Trophoblast cell (in vitro differentiated cells and primary cell): ENCODE measurements at regions not wholly inside any gene's neighbourhood (a gene's known extent, or its start where the extent isn't known, plus 50 kb on each side); places are given as distances from the start of the nearest gene placed in this dataset.

Source experiments
- DNase-seq, 2 donors: peaks; one replicate each; pipeline ENCODE4 v3.0.0-alpha.2; 2016
- H2AFZ ChIP-seq: 2 replicates; pipeline ENCODE4 v1.6.1; 2013; ENCODE audit warnings: low read length, moderate library complexity, mild to moderate bottlenecking; ENCODE audit not compliant: insufficient read depth, poor library complexity
- H2AK5ac ChIP-seq: 2 replicates; pipeline ENCODE4 v1.6.1; 2013; ENCODE audit warnings: mild to moderate bottlenecking, low read length
- H2BK120ac ChIP-seq: 2 replicates; pipeline ENCODE4 v1.6.1; 2013; ENCODE audit warnings: low read length, mild to moderate bottlenecking, moderate library complexity; ENCODE audit not compliant: insufficient read depth, poor library complexity
- H2BK12ac ChIP-seq: 2 replicates; pipeline ENCODE4 v1.6.1; 2013; ENCODE audit warnings: mild to moderate bottlenecking, low read length, moderate library complexity
- H2BK5ac ChIP-seq: 2 replicates; pipeline ENCODE4 v1.6.1; 2013; ENCODE audit warnings: low read length, low read depth, moderate library complexity, mild to moderate bottlenecking; ENCODE audit not compliant: poor library complexity
- H3K14ac ChIP-seq: 2 replicates; pipeline ENCODE4 v1.6.1; 2013; ENCODE audit warnings: mild to moderate bottlenecking, low read length
- H3K18ac ChIP-seq: 2 replicates; pipeline ENCODE4 v1.6.1; 2013; ENCODE audit warnings: mild to moderate bottlenecking, low read length
- H3K23ac ChIP-seq: 2 replicates; pipeline ENCODE4 v1.6.1; 2013; ENCODE audit warnings: low read length
- H3K27ac ChIP-seq: 2 replicates; pipeline ENCODE4 v1.5.1; 2013; ENCODE audit warnings: low read depth, mild to moderate bottlenecking, inconsistent platforms, low read length, moderate library complexity
- H3K27me3 ChIP-seq: 2 replicates; pipeline ENCODE4 v1.6.1; 2013; ENCODE audit warnings: inconsistent platforms, mild to moderate bottlenecking, low read length, moderate library complexity; ENCODE audit not compliant: insufficient read depth
- H3K36me3 ChIP-seq, 2 experiments: 1 replicate in 1 of 2; 2 replicates in 1 of 2; pipeline ENCODE4 v1.6.1; 2013; ENCODE audit warnings: low read length in 2 of 2, mild to moderate bottlenecking in 2 of 2, moderate library complexity in 1 of 2; ENCODE audit not compliant: insufficient read depth in 2 of 2, control insufficient read depth in 1 of 2
- H3K4ac ChIP-seq: 2 replicates; pipeline ENCODE4 v1.6.1; 2013; ENCODE audit warnings: low read depth, mild to moderate bottlenecking, low read length, moderate library complexity
- H3K4me1 ChIP-seq, 2 experiments: 1 replicate in 1 of 2; 2 replicates in 1 of 2; pipeline ENCODE4 v1.6.1; 2013; ENCODE audit warnings: low read length in 2 of 2, mild to moderate bottlenecking in 2 of 2, moderate library complexity in 1 of 2; ENCODE audit not compliant: insufficient read depth in 2 of 2, control insufficient read depth in 1 of 2
- H3K4me2 ChIP-seq: 2 replicates; pipeline ENCODE4 v1.6.1; 2013; ENCODE audit warnings: inconsistent platforms, mild to moderate bottlenecking, low read length, moderate library complexity
- H3K4me3 ChIP-seq: 2 replicates; pipeline ENCODE4 v1.5.1; 2013; ENCODE audit warnings: mild to moderate bottlenecking, low read depth, low read length, inconsistent platforms
- H3K79me1 ChIP-seq: one replicate; pipeline ENCODE4 v1.6.1; 2013; ENCODE audit warnings: low read length
- H3K79me2 ChIP-seq: 2 replicates; pipeline ENCODE4 v1.6.1; 2013; ENCODE audit warnings: low read length, mild to moderate bottlenecking; ENCODE audit not compliant: control insufficient read depth, insufficient read depth, poor library complexity
- H3K9ac ChIP-seq: 2 replicates; pipeline ENCODE4 v1.6.1; 2013; ENCODE audit warnings: mild to moderate bottlenecking, low read length
- H3K9me3 ChIP-seq: 2 replicates; pipeline ENCODE4 v1.6.1; 2013; ENCODE audit warnings: low read depth, mild to moderate bottlenecking, control low read depth, inconsistent platforms, low read length; ENCODE audit not compliant: insufficient read depth
- H4K12ac ChIP-seq: 2 replicates; pipeline ENCODE4 v1.6.1; 2013; ENCODE audit warnings: low read depth, mild to moderate bottlenecking, low read length, moderate library complexity
- H4K8ac ChIP-seq: 2 replicates; pipeline ENCODE4 v1.6.1; 2013; ENCODE audit warnings: low read depth, mild to moderate bottlenecking, low read length, moderate library complexity
- H4K91ac ChIP-seq: one replicate; pipeline ENCODE4 v1.6.1; 2013; ENCODE audit warnings: low read depth, mild to moderate bottlenecking, low read length, moderate library complexity
- WGBS: extraction: QIAGEN DNeasy Blood & Tissue Kit; methylation state at CpG from one replicate; pipeline ENCODE4 v1.1.7; 2013; ENCODE audit warnings: missing lambda C conversion rate; ENCODE audit not compliant: insufficient read length, insufficient coverage; ENCODE audit errors: extremely low coverage; 5-methylcytosine and 5-hydroxymethylcytosine counted together

- no peak overlapping the region for H2BK5ac ChIP-seq
- H2BK120ac ChIP-seq, result no peak overlapping the region
- H3K14ac ChIP-seq, result no peak overlapping the region
- H3K9me3 ChIP-seq, result no peaks in the 10 kb centered on the region
- H3K27me3 ChIP-seq, result no peaks in the 10 kb centered on the region
- no peaks in the 10 kb centered on the region for H3K36me3 ChIP-seq
- WGBS, result no CpG with 5 or more reads among the region's 2 CpGs
- H3K4ac ChIP-seq, result no peak overlapping the region
- no peak overlapping the region for H4K91ac ChIP-seq
- H3K4me1 ChIP-seq, result no peaks in the 10 kb centered on the region
- H2AFZ ChIP-seq, result no peak overlapping the region
- H3K23ac ChIP-seq, result no peak overlapping the region
- H2BK12ac ChIP-seq, result no peak overlapping the region
- H3K4me2 ChIP-seq, result no peak overlapping the region
- no peak overlapping the region for H3K18ac ChIP-seq
- H3K9ac ChIP-seq, result no peak overlapping the region
- no peaks in the 10 kb centered on the region for H3K79me2 ChIP-seq
- H4K12ac ChIP-seq, result no peak overlapping the region
- H3K4me3 ChIP-seq, result no peak overlapping the region
- H4K8ac ChIP-seq, result no peak overlapping the region
- H2AK5ac ChIP-seq, result no peak overlapping the region
- no peak for DNase-seq
- no peak overlapping the region for H3K27ac ChIP-seq
- H3K79me1 ChIP-seq, result no peaks in the 10 kb centered on the region
These were observed 448.0 kb upstream of the ANKRD30A start for GRCh38 chr10:36677431-36677768.

GRCh38 chr10:36676756-36677430 lies 448.5 kb upstream of the ANKRD30A start:
- DNase-seq, result no peak
- Histone ChIP-seq H4K12ac (no peak overlapping the region), H3K36me3 (no peaks in the 10 kb centered on the region), H2AFZ (no peak overlapping the region), H3K79me1 (no peaks in the 10 kb centered on the region), H3K4ac (no peak overlapping the region), H3K79me2 (no peaks in the 10 kb centered on the region), H3K14ac (no peak overlapping the region), H4K91ac (no peak overlapping the region), H3K23ac (no peak overlapping the region), H3K4me2 (no peak overlapping the region), H3K4me1 (no peaks in the 10 kb centered on the region), H3K9ac (no peak overlapping the region), H2BK5ac (no peak overlapping the region), H2AK5ac (no peak overlapping the region), H3K4me3 (no peak overlapping the region), H3K27ac (no peak overlapping the region), H2BK12ac (no peak overlapping the region), H3K18ac (no peak overlapping the region), H4K8ac (no peak overlapping the region), H2BK120ac (no peak overlapping the region), H3K27me3 (no peaks in the 10 kb centered on the region), H3K9me3 (no peaks in the 10 kb centered on the region)
- WGBS, result no CpG with 5 or more reads among the region's 6 CpGs

DNA sequence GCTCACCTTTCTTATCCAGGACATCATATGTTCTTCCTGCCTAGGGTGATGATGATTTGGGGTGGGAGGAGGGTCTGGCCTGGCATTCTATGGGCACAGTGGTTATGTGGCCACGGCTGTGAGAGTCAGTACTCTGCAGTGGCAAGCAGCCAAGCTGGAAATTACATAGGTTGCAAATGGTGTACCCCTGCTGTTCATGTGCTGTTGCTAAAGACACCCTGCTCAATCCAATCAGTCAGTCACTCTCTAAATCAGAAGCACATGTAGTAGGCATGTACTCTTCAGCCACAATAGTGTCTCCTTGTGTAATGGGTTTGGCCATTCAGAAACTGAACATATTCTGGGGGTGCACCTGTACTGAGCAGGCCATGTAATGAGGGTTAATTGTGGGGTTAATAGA lies 449.1 kb upstream of the ANKRD30A start:
- no peak overlapping the region for H3K4ac ChIP-seq
- no peak overlapping the region for H3K9ac ChIP-seq
- no peak overlapping the region for H3K14ac ChIP-seq
- H2BK120ac ChIP-seq, result no peak overlapping the region
- H3K4me3 ChIP-seq, result peak overlapping the region; percentile 50
- no peaks in the 10 kb centered on the region for H3K4me1 ChIP-seq
- H2BK5ac ChIP-seq, result no peak overlapping the region
- no peaks in the 10 kb centered on the region for H3K79me1 ChIP-seq
- H4K8ac ChIP-seq, result no peak overlapping the region
- no peaks in the 10 kb centered on the region for H3K79me2 ChIP-seq
- no peak overlapping the region for H4K12ac ChIP-seq
- H2BK12ac ChIP-seq, result no peak overlapping the region
- H3K23ac ChIP-seq, result no peak overlapping the region
- no peak for DNase-seq
- no peak overlapping the region for H2AFZ ChIP-seq
- no peak overlapping the region for H3K18ac ChIP-seq
- no peak overlapping the region for H4K91ac ChIP-seq
- H3K27ac ChIP-seq, result no peak overlapping the region
- no peaks in the 10 kb centered on the region for H3K36me3 ChIP-seq
- no peaks in the 10 kb centered on the region for H3K27me3 ChIP-seq
- H3K9me3 ChIP-seq, result no peaks in the 10 kb centered on the region
- H3K4me2 ChIP-seq, result no peak overlapping the region
- WGBS, result no CpG with 5 or more reads among the region's 1 CpG
- H2AK5ac ChIP-seq, result no peak overlapping the region

- Histone ChIP-seq H3K4me3 (no peak overlapping the region), H2BK120ac (no peak overlapping the region), H2AK5ac (no peak overlapping the region), H3K23ac (no peak overlapping the region), H4K12ac (no peak overlapping the region), H3K4ac (no peak overlapping the region), H3K27ac (no peak overlapping the region), H3K4me1 (no peaks in the 10 kb centered on the region), H4K8ac (no peak overlapping the region), H3K79me2 (no peaks in the 10 kb centered on the region), H3K18ac (no peak overlapping the region), H3K27me3 (no peaks in the 10 kb centered on the region), H4K91ac (no peak overlapping the region), H2AFZ (no peak overlapping the region), H3K14ac (no peak overlapping the region), H3K9ac (no peak overlapping the region), H3K79me1 (no peaks in the 10 kb centered on the region), H3K4me2 (no peak overlapping the region), H2BK5ac (no peak overlapping the region), H3K9me3 (no peaks in the 10 kb centered on the region), H2BK12ac (no peak overlapping the region), H3K36me3 (no peaks in the 10 kb centered on the region)
- no CpG with 5 or more reads among the region's 4 CpGs for WGBS
- no peak for DNase-seq
These were observed 449.9 kb upstream of the ANKRD30A start for GRCh38 chr10:36675458-36675880.
